H1 (cell line): ENCODE measurements at regions not wholly inside any gene's neighbourhood (a gene's known extent, or its start where the extent isn't known, plus 50 kb on each side); places are given as distances from the start of the nearest gene placed in this dataset.
A peak's percentile ranks its signal among the peaks of the same experiment; 100 is the strongest.

Experiments
- CTCF ChIA-PET: fragments of 300-600 bp; sonication (Branson Sonifier 250); formaldehyde crosslinking; loops from one replicate; lab custom pipeline; 2021; ENCODE audit not compliant: partially characterized antibody; lab: Charles Lee
- POLR2A ChIA-PET: fragments of 300-600 bp; sonication (Branson Sonifier 250); formaldehyde crosslinking; loops from one replicate; lab custom pipeline; 2021; ENCODE audit warnings: inconsistent platforms; ENCODE audit not compliant: partially characterized antibody; lab: Charles Lee
- DNase-seq, 2 experiments: peaks; one replicate each; pipeline versions ENCODE4 v3.0.0 to v3.0.0-alpha.2; 2010 to 2022; ENCODE audit warnings: low spot score in 2 of 2, low read depth in 1 of 2, mixed read lengths in 1 of 2
- FAIRE-seq: peaks from 2 replicates; lab custom pipeline; 2011; peaks lifted over from hg19 to GRCh38; lab: Jason Lieb, UNC
- H2AFZ ChIP-seq: 2 replicates; pipeline ENCODE4 v1.8.1; 2012; ENCODE audit warnings: low read length, inconsistent platforms
- H2AK5ac ChIP-seq: 2 replicates; pipeline ENCODE4 v1.6.1; 2013; ENCODE audit warnings: low read depth, low read length
- H2BK120ac ChIP-seq: replicated peaks from 2 replicates; pipeline ENCODE3; 2013; ENCODE audit warnings: low read depth, low read length, inconsistent platforms
- H2BK12ac ChIP-seq: 2 replicates; pipeline ENCODE4 v1.6.1; 2013; ENCODE audit warnings: low read depth, low read length
- H2BK15ac ChIP-seq: 2 replicates; pipeline ENCODE4 v1.6.1; 2013; ENCODE audit warnings: low read length
- H2BK20ac ChIP-seq: 2 replicates; pipeline ENCODE4 v1.6.1; 2013; ENCODE audit warnings: low read length
- H2BK5ac ChIP-seq: 2 replicates; pipeline ENCODE4 v1.6.1; 2013; ENCODE audit warnings: low read depth, low read length
- H3K14ac ChIP-seq: 2 replicates; pipeline ENCODE4 v1.6.1; 2013; ENCODE audit warnings: inconsistent platforms; ENCODE audit not compliant: insufficient read length
- H3K18ac ChIP-seq: 2 replicates; pipeline ENCODE4 v1.6.1; 2013; ENCODE audit warnings: low read length; ENCODE audit errors: extremely low read depth
- H3K23ac ChIP-seq: 2 replicates; pipeline ENCODE4 v1.6.1; 2013; ENCODE audit warnings: inconsistent platforms; ENCODE audit not compliant: insufficient read length
- H3K23me2 ChIP-seq: 2 replicates; pipeline ENCODE4 v1.6.1; 2013; ENCODE audit warnings: low read depth, low read length
- H3K27ac ChIP-seq: 2 replicates; pipeline ENCODE4 v1.6.1; 2011; ENCODE audit warnings: low read depth, low read length, inconsistent platforms
- H3K27me3 ChIP-seq, 4 experiments: replicated peaks in 1 of 4; 1 replicate in 1 of 4; 2 replicates in 3 of 4; pipeline versions ENCODE4 v1.6.1 to v1.8.1; 2011 to 2013; ENCODE audit warnings: low read length in 3 of 4, mild to moderate bottlenecking in 3 of 4, inconsistent platforms in 2 of 4, mixed read lengths in 2 of 4, moderate library complexity in 1 of 4; ENCODE audit not compliant: control insufficient read depth in 3 of 4, insufficient read depth in 3 of 4; ENCODE audit errors: extremely low read depth in 1 of 4
- H3K36me3 ChIP-seq, 4 experiments: 2 replicates each; pipeline versions ENCODE4 v1.6.1 to v1.8.1; 2011 to 2013; ENCODE audit warnings: mild to moderate bottlenecking in 4 of 4, low read length in 3 of 4, moderate library complexity in 2 of 4, control low read depth in 1 of 4, inconsistent platforms in 1 of 4; ENCODE audit not compliant: insufficient read depth in 4 of 4, control insufficient read depth in 2 of 4
- H3K4ac ChIP-seq: replicated peaks from 2 replicates; pipeline ENCODE3; 2013; ENCODE audit warnings: low read length, low read depth, mixed read lengths, inconsistent platforms; ENCODE audit not compliant: insufficient read length
- H3K4me1 ChIP-seq, 4 experiments: replicated peaks in 1 of 4; 1 replicate in 1 of 4; 2 replicates in 3 of 4; pipeline versions ENCODE4 v1.6.1 to v1.8.1; 2011 to 2013; ENCODE audit warnings: low read length in 3 of 4, inconsistent platforms in 2 of 4, mixed read lengths in 1 of 4; ENCODE audit not compliant: insufficient read depth in 4 of 4, control insufficient read depth in 3 of 4
- H3K4me2 ChIP-seq, 2 experiments: 2 replicates each; pipeline versions ENCODE4 v1.6.1 to v1.8.1; 2011 to 2013; ENCODE audit warnings: low read depth in 2 of 2, low read length in 2 of 2, control low read depth in 1 of 2, inconsistent platforms in 1 of 2, mild to moderate bottlenecking in 1 of 2; ENCODE audit not compliant: insufficient read depth in 1 of 2
- H3K4me3 ChIP-seq, 4 experiments: fragments of 200-600, 300-600 bp in 1 of 4; sonication (generic), shearing (Covaris generic), sonication (Bioruptor Twin) in 1 of 4; 2 replicates each; pipeline versions ENCODE4 v1.5.1 to v1.8.1; 2011 to 2016; ENCODE audit warnings: low read length in 4 of 4, low read depth in 3 of 4, control low read depth in 2 of 4, inconsistent platforms in 2 of 4, mild to moderate bottlenecking in 2 of 4, mixed read lengths in 1 of 4, moderate library complexity in 1 of 4; ENCODE audit not compliant: insufficient read depth in 2 of 4; ENCODE audit errors: extremely low read depth in 1 of 4
- H3K56ac ChIP-seq: replicated peaks from 2 replicates; pipeline ENCODE3; 2013; ENCODE audit warnings: low read depth, mild to moderate bottlenecking, mixed read lengths, low read length, inconsistent platforms; ENCODE audit not compliant: insufficient read length
- H3K79me1 ChIP-seq: 2 replicates; pipeline ENCODE4 v1.6.1; 2013; ENCODE audit warnings: low read depth, low read length, control low read depth
- H3K79me2 ChIP-seq, 2 experiments: 2 replicates each; pipeline versions ENCODE4 v1.6.1 to v1.8.1; 2012 to 2013; ENCODE audit warnings: low read length in 2 of 2, mild to moderate bottlenecking in 2 of 2, inconsistent platforms in 1 of 2; ENCODE audit not compliant: insufficient read depth in 2 of 2, control insufficient read depth in 1 of 2
- H3K9ac ChIP-seq, 4 experiments: replicated peaks in 1 of 4; 1 replicate in 1 of 4; 2 replicates in 3 of 4; pipeline versions ENCODE4 v1.6.1 to v1.8.1; 2011 to 2013; ENCODE audit warnings: low read depth in 3 of 4, low read length in 3 of 4, control low read depth in 2 of 4, mild to moderate bottlenecking in 2 of 4, moderate library complexity in 2 of 4, inconsistent platforms in 1 of 4; ENCODE audit errors: extremely low read depth in 1 of 4
- H3K9me3 ChIP-seq, 2 experiments: 2 replicates each; pipeline versions ENCODE4 v1.6.1 to v1.8.1; 2012 to 2013; ENCODE audit warnings: mild to moderate bottlenecking in 2 of 2, moderate library complexity in 2 of 2, control low read depth in 1 of 2, inconsistent platforms in 1 of 2, low read depth in 1 of 2, low read length in 1 of 2, mixed read lengths in 1 of 2; ENCODE audit not compliant: insufficient read depth in 2 of 2
- H4K20me1 ChIP-seq, 2 experiments: replicated peaks in 1 of 2; 2 replicates each; pipeline versions ENCODE3 to v1.8.1; 2011 to 2013; ENCODE audit warnings: inconsistent platforms in 2 of 2, low read length in 2 of 2, mild to moderate bottlenecking in 1 of 2; ENCODE audit not compliant: insufficient read depth in 2 of 2, control insufficient read depth in 1 of 2
- H4K5ac ChIP-seq: 2 replicates; pipeline ENCODE4 v1.6.1; 2013; ENCODE audit warnings: low read length, low read depth, mixed read lengths, inconsistent platforms; ENCODE audit not compliant: insufficient read length
- H4K8ac ChIP-seq: 2 replicates; pipeline ENCODE4 v1.8.0; 2013; ENCODE audit warnings: mild to moderate bottlenecking, moderate library complexity, low read length, inconsistent platforms; ENCODE audit not compliant: insufficient read depth; ENCODE audit errors: extremely low read depth
- H4K91ac ChIP-seq: replicated peaks from 2 replicates; pipeline ENCODE3; 2013; ENCODE audit warnings: low read length, mixed read lengths, inconsistent platforms; ENCODE audit not compliant: insufficient read length
- CBX5 ChIP-seq: fragments of 300-800, 300-1000 bp; sonication (generic); IDR thresholded peaks from 2 replicates; pipeline ENCODE4 v1.7.1; 2016; ENCODE audit warnings: antibody characterized with exemption, low read length, low read depth
- CBX8 ChIP-seq: fragments of 300-800, 300-1000 bp; sonication (generic); IDR thresholded peaks from 2 replicates; pipeline ENCODE4 v1.7.1; 2016; ENCODE audit warnings: low read depth, low read length, borderline replicate concordance
- CEBPB ChIP-seq: IDR thresholded peaks from 2 replicates; pipeline ENCODE4 v1.6.1; 2012; ENCODE audit warnings: low read depth, low read length
- GABPA ChIP-seq: IDR thresholded peaks from 2 replicates; pipeline ENCODE4 v1.6.1; 2011; ENCODE audit warnings: mild to moderate bottlenecking, low read length, moderate library complexity, borderline replicate concordance; ENCODE audit not compliant: insufficient read depth
- SUZ12 ChIP-seq: fragments of 200-600 bp; sonication (generic); IDR thresholded peaks from 2 replicates; pipeline ENCODE4 v1.6.1; 2012; ENCODE audit warnings: mild to moderate bottlenecking, inconsistent platforms, low read length, moderate library complexity, mixed read lengths
- TAF1 ChIP-seq: IDR thresholded peaks from 2 replicates; pipeline ENCODE4 v1.6.1; 2011; ENCODE audit warnings: mild to moderate bottlenecking, low read depth, low read length
- ZNF274 ChIP-seq: IDR thresholded peaks from 2 replicates; pipeline ENCODE4 v1.7.0; 2012; ENCODE audit warnings: low read length, borderline replicate concordance; ENCODE audit errors: extremely low read depth
- WGBS, 2 experiments: shearing (Covaris generic) in 1 of 2; methylation state at CpG; one replicate each; pipeline versions ENCODE4 v1.1.6 to v1.1.7; 2013 to 2015; ENCODE audit warnings: low lambda C conversion rate in 2 of 2, mixed read lengths in 2 of 2, inconsistent platforms in 1 of 2, low coverage in 1 of 2, missing lambda C conversion rate in 1 of 2; ENCODE audit not compliant: insufficient replicate concordance in 2 of 2, insufficient coverage in 1 of 2, insufficient read length in 1 of 2; ENCODE audit errors: extremely low coverage in 1 of 2, missing lambda C conversion rate in 1 of 2; 5-methylcytosine and 5-hydroxymethylcytosine counted together
- TF ChIP-seq, protein P1 (sequence below), 3 experiments: IDR thresholded peaks; 1 replicate in 2 of 3; 2 replicates in 1 of 3; pipeline versions ENCODE4 v1.5.1 to v1.6.1; 2011; ENCODE audit warnings: low read length in 3 of 3, mild to moderate bottlenecking in 3 of 3, inconsistent platforms in 2 of 3, low read depth in 1 of 3, moderate library complexity in 1 of 3; ENCODE audit not compliant: insufficient read depth in 1 of 3; ENCODE audit errors: control extremely low read depth in 1 of 3
- TF ChIP-seq, protein P2 (sequence below): IDR thresholded peaks from 2 replicates; pipeline ENCODE4 v1.6.1; 2011; ENCODE audit warnings: low read length, improper control_type of control experiment

DNA sequence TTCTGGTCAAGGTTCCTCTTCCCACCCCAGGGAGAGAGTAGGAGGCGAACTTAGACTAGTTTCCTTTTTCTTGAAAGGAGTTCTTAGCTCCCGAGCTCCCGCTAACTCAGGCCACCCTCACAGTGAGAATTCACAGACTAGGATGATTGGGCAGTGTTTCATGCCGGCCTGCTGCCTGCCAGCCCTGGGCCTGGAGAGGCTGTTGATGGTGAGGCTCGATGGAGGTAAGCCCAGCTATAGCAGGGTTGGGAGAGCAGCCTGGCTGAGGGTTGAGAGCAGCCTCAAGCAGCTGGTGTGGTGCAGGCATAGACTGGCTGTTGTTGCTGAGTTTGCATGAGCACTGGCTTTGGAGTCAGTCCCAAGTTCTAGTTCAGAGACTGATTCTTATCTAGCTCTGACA lies 274.4 kb downstream of the MATN1 start:
- Histone ChIP-seq H4K8ac (no peak overlapping the region), H3K4ac (no peak overlapping the region), H4K20me1 (no peaks in the 10 kb centered on the region), H3K4me1 (no peaks in the 10 kb centered on the region; a peak in 1 of 7 replicates), H4K5ac (no peak overlapping the region), H3K23me2 (no peaks in the 10 kb centered on the region), H3K27me3 (no peaks in the 10 kb centered on the region), H3K9ac (no peak overlapping the region), H2AFZ (no peak overlapping the region), H4K91ac (no peak overlapping the region), H2BK20ac (no peak overlapping the region), H3K79me1 (no peaks in the 10 kb centered on the region), H3K18ac (no peak overlapping the region), H3K9me3 (no peaks in the 10 kb centered on the region), H3K56ac (no peak overlapping the region), H2BK12ac (no peak overlapping the region), H2BK120ac (no peak overlapping the region), H2BK15ac (no peak overlapping the region), H3K14ac (no peak overlapping the region), H2BK5ac (no peak overlapping the region), H3K36me3 (no peaks in the 10 kb centered on the region), H3K79me2 (no peaks in the 10 kb centered on the region), H3K23ac (no peak overlapping the region), H3K4me3 (no peak overlapping the region), H3K27ac (no peak overlapping the region), H3K4me2 (no peak overlapping the region), H2AK5ac (no peak overlapping the region)
- 78% methylated on average over 5 of the region's 5 CpGs; no CpG with 5 or more reads in 1 of the 2 experiments for WGBS, 2 experiments
- ChIA-PET POLR2A (no interaction called here), CTCF (interaction anchor here (0.7 to 1.5 kb wide), 7 partner anchors 12 to 344 kb away, joined by 3 read pairs; no protein-coding TSS in a partner anchor)
- no peak for TF ChIP-seq CBX5
- TF ChIP-seq GABPA: no peak
- no peak for TF ChIP-seq ZNF274
- TF ChIP-seq, protein P1, sequence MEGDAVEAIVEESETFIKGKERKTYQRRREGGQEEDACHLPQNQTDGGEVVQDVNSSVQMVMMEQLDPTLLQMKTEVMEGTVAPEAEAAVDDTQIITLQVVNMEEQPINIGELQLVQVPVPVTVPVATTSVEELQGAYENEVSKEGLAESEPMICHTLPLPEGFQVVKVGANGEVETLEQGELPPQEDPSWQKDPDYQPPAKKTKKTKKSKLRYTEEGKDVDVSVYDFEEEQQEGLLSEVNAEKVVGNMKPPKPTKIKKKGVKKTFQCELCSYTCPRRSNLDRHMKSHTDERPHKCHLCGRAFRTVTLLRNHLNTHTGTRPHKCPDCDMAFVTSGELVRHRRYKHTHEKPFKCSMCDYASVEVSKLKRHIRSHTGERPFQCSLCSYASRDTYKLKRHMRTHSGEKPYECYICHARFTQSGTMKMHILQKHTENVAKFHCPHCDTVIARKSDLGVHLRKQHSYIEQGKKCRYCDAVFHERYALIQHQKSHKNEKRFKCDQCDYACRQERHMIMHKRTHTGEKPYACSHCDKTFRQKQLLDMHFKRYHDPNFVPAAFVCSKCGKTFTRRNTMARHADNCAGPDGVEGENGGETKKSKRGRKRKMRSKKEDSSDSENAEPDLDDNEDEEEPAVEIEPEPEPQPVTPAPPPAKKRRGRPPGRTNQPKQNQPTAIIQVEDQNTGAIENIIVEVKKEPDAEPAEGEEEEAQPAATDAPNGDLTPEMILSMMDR (IDR thresholded peaks at IDR 0.05; ENCODE audit: control extremely low read depth in 1 of 3, insufficient read depth in 1 of 3, low read depth in 1 of 3, low read length in 3 of 3): no peak
- no peak for TF ChIP-seq TAF1
- TF ChIP-seq, protein P2, sequence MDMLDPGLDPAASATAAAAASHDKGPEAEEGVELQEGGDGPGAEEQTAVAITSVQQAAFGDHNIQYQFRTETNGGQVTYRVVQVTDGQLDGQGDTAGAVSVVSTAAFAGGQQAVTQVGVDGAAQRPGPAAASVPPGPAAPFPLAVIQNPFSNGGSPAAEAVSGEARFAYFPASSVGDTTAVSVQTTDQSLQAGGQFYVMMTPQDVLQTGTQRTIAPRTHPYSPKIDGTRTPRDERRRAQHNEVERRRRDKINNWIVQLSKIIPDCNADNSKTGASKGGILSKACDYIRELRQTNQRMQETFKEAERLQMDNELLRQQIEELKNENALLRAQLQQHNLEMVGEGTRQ: no peak
- TF ChIP-seq CBX8: no peak
- TF ChIP-seq SUZ12: no peak
- no peak for TF ChIP-seq CEBPB
- FAIRE-seq (no peak), DNase-seq (peak in 1 of 2 experiments; percentile 26)
